Keratinocyte (primary cell): ENCODE measurements at regions not wholly inside any gene's neighbourhood (a gene's known extent, or its start where the extent isn't known, plus 50 kb on each side); places are given as distances from the start of the nearest gene placed in this dataset.

Experiments
- DNase-seq: peaks from one replicate; pipeline ENCODE4 v3.0.0-alpha.2; 2011; ENCODE audit warnings: low read depth, missing footprints, low spot score
- FAIRE-seq: peaks from 2 replicates; lab custom pipeline; 2011; peaks lifted over from hg19 to GRCh38; lab: Jason Lieb, UNC
- H2AFZ ChIP-seq: 2 replicates; pipeline ENCODE4 v1.6.0; 2012; ENCODE audit warnings: low read length, control low read depth, inconsistent platforms; ENCODE audit not compliant: control insufficient read depth
- H3K27ac ChIP-seq: 2 replicates; pipeline ENCODE4 v1.5.1; 2011; ENCODE audit warnings: low read length; ENCODE audit not compliant: control insufficient read depth, insufficient read depth
- H3K27me3 ChIP-seq: 3 replicates; pipeline ENCODE4 v1.6.0; 2011; ENCODE audit warnings: low read length; ENCODE audit not compliant: control insufficient read depth, insufficient read depth; ENCODE audit errors: extremely low read depth
- H3K36me3 ChIP-seq, 2 experiments: 2 replicates in 1 of 2; 3 replicates in 1 of 2; pipeline ENCODE4 v1.5.1; 2011; ENCODE audit warnings: low read length in 2 of 2, mild to moderate bottlenecking in 1 of 2; ENCODE audit not compliant: control insufficient read depth in 2 of 2, insufficient read depth in 2 of 2; ENCODE audit errors: extremely low read depth in 1 of 2
- H3K4me1 ChIP-seq: 3 replicates; pipeline ENCODE4 v1.5.1; 2011; ENCODE audit warnings: low read length; ENCODE audit not compliant: control insufficient read depth, insufficient read depth; ENCODE audit errors: extremely low read depth
- H3K4me2 ChIP-seq: 3 replicates; pipeline ENCODE4 v1.6.0; 2011; ENCODE audit warnings: low read depth, low read length; ENCODE audit not compliant: control insufficient read depth, insufficient read depth; ENCODE audit errors: extremely low read depth
- H3K4me3 ChIP-seq, 3 experiments: fragments of 200-600 bp in 1 of 3; sonication (generic) in 1 of 3; 2 replicates in 2 of 3; 3 replicates in 1 of 3; pipeline ENCODE4 v1.5.1; 2011 to 2016; ENCODE audit warnings: low read length in 3 of 3, mild to moderate bottlenecking in 3 of 3, control low read depth in 2 of 3, inconsistent platforms in 1 of 3, low read depth in 1 of 3, mixed read lengths in 1 of 3, mixed run types in 1 of 3, moderate library complexity in 1 of 3; ENCODE audit not compliant: control insufficient read depth in 2 of 3, insufficient read depth in 2 of 3; ENCODE audit errors: extremely low read depth in 1 of 3
- H3K79me2 ChIP-seq: 2 replicates; pipeline ENCODE4 v1.6.0; 2012; ENCODE audit warnings: low read length; ENCODE audit not compliant: control insufficient read depth, insufficient read depth
- H3K9ac ChIP-seq: 3 replicates; pipeline ENCODE4 v1.6.0; 2011; ENCODE audit warnings: low read length; ENCODE audit not compliant: control insufficient read depth, insufficient read depth; ENCODE audit errors: extremely low read depth
- H3K9me1 ChIP-seq: 3 replicates; pipeline ENCODE4 v1.6.0; 2011; ENCODE audit warnings: low read length; ENCODE audit not compliant: control insufficient read depth, insufficient read depth; ENCODE audit errors: extremely low read depth
- H3K9me3 ChIP-seq: 2 replicates; pipeline ENCODE4 v1.5.1; 2012; ENCODE audit warnings: low read depth, low read length; ENCODE audit not compliant: control insufficient read depth
- H4K20me1 ChIP-seq: 3 replicates; pipeline ENCODE4 v1.6.0; 2011; ENCODE audit warnings: low read length; ENCODE audit not compliant: control insufficient read depth, insufficient read depth; ENCODE audit errors: extremely low read depth
- CTCF ChIP-seq, 3 experiments: IDR thresholded peaks in 1 of 3; conservative IDR thresholded peaks in 1 of 3; optimal IDR thresholded peaks in 1 of 3; 2 replicates in 2 of 3; 3 replicates in 1 of 3; pipeline versions ENCODE3 to v1.5.1; 2011; ENCODE audit warnings: low read length in 3 of 3, mild to moderate bottlenecking in 3 of 3, moderate library complexity in 2 of 3, control low read depth in 1 of 3, inconsistent platforms in 1 of 3; ENCODE audit not compliant: insufficient read depth in 2 of 3; ENCODE audit errors: extremely low read depth in 1 of 3
- EZH2 ChIP-seq: IDR thresholded peaks from one replicate; pipeline ENCODE4 v1.6.1; 2012; ENCODE audit warnings: inconsistent platforms, mild to moderate bottlenecking, low read length, moderate library complexity
- dilution Hi-C: fragments of 300-500 bp; cut with MboI; formaldehyde crosslinking; loops from one replicate; pipeline ENCODE4 v1.7.0; 2020; ENCODE audit warnings: low sequenced_read_pairs; ENCODE audit not compliant: extremely low pct_ligation_motif_present

- Histone ChIP-seq H3K9me1 (no peaks in the 10 kb centered on the region), H3K4me1 (no peaks in the 10 kb centered on the region), H3K79me2 (no peaks in the 10 kb centered on the region), H3K9me3 (no peaks in the 10 kb centered on the region), H2AFZ (no peak overlapping the region), H3K4me2 (no peak overlapping the region), H3K4me3 (no peak overlapping the region), H4K20me1 (no peaks in the 10 kb centered on the region), H3K36me3 (no peaks in the 10 kb centered on the region), H3K27me3 (no peaks in the 10 kb centered on the region), H3K27ac (no peak overlapping the region), H3K9ac (no peak overlapping the region)
- FAIRE-seq (no peak), DNase-seq (no peak)
- no peak for TF ChIP-seq CTCF (optimal IDR thresholded peaks at IDR 0.05 in 1 of 3, IDR thresholded peaks at IDR 0.05 in 1 of 3, conservative IDR thresholded peaks at IDR 0.05 in 1 of 3; ENCODE audit: extremely low read depth in 1 of 3, insufficient read depth in 2 of 3, low read length in 3 of 3)
- TF ChIP-seq EZH2: no peak
- dilution Hi-C loops: no loop called here
Observed at GRCh38 chr4:58767598-58767997, 1657.4 kb upstream of the IGFBP7 start.

GRCh38 chr4:58766763-58767162, 1656.6 kb upstream of the IGFBP7 start:
- Histone ChIP-seq H2AFZ (no peak overlapping the region), H3K9me3 (no peaks in the 10 kb centered on the region), H3K9me1 (no peaks in the 10 kb centered on the region), H3K9ac (no peak overlapping the region), H3K4me2 (no peak overlapping the region), H3K79me2 (no peaks in the 10 kb centered on the region), H3K36me3 (no peaks in the 10 kb centered on the region), H4K20me1 (no peaks in the 10 kb centered on the region), H3K27me3 (no peaks in the 10 kb centered on the region), H3K4me3 (no peak overlapping the region), H3K27ac (no peak overlapping the region), H3K4me1 (no peaks in the 10 kb centered on the region)
- no peak for TF ChIP-seq EZH2
- TF ChIP-seq CTCF (optimal IDR thresholded peaks at IDR 0.05 in 1 of 3, IDR thresholded peaks at IDR 0.05 in 1 of 3, conservative IDR thresholded peaks at IDR 0.05 in 1 of 3; ENCODE audit: extremely low read depth in 1 of 3, insufficient read depth in 2 of 3, low read length in 3 of 3): no peak
- DNase-seq (no peak), FAIRE-seq (no peak)
- dilution Hi-C loops: no loop called here
